ENCODE measurements at regions not wholly inside any gene's neighbourhood (a gene's known extent, or its start where the extent isn't known, plus 50 kb on each side); places are given as distances from the start of the nearest gene placed in this dataset.
"Not testable (repeated sequence)": the region's sequence is repeated elsewhere in the genome, so short reads cannot be mapped to it uniquely, and the experiment has no call there.

DNA sequence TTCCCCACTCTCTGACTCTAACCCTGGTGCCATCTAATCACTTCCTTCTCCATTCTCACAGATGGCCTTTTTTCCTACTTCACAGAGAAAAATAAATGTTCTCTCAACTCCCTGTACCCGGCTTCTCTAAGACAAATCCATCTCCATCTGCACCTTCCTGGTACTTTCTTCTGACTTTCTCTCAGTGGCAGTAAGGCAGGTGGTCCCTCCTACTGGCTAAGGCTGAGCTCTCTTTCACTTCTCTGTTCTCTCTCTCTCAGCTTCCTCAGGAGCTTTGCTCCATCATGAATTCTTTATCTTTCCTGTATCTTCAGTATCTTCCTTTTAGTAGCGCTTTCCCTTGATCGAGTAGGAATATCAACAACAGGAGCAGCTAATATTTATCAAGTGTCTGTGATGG lies 421.6 kb downstream of the TMEM135 start:
- Histone ChIP-seq H3K9me3 (no peaks in the 10 kb centered on the region), H3K36me3 (ENCODE audit: insufficient read depth in 1 of 2, low read depth in 1 of 2) (no peaks in the 10 kb centered on the region), H3K27me3 (ENCODE audit: insufficient read depth in 3 of 3, low read length in 2 of 3) (no peaks in the 10 kb centered on the region), H3K4me3 (no peak overlapping the region), H3K4me1 (no peaks in the 10 kb centered on the region), H3K27ac (no peak overlapping the region)
- 90 to 94% (median 93%) methylated on average over 3 of the region's 3 CpGs for WGBS, 3 donors
- TF ChIP-seq CTCF (IDR thresholded peaks at IDR 0.05), result no peak
- intact Hi-C loops (cut with DNase I), result no loop called here
- ATAC-seq, result no peak
- DNase-seq, result no peak

- no peaks in the 10 kb centered on the region for H3K36me3 ChIP-seq (ENCODE audit: insufficient read depth in 1 of 2, low read depth in 1 of 2)
- no peak for TF ChIP-seq CTCF (IDR thresholded peaks at IDR 0.05)
- H3K9me3 ChIP-seq, result no peaks in the 10 kb centered on the region
- DNase-seq (no peak), ATAC-seq (no peak)
- H3K27me3 ChIP-seq (ENCODE audit: insufficient read depth in 3 of 3, low read length in 2 of 3), result no peaks in the 10 kb centered on the region
- intact Hi-C loops (cut with DNase I), result no loop called here
- WGBS, 3 donors, result 94 to 96% (median 94%) methylated on average over 1 of the region's 1 CpG
- no peak overlapping the region for H3K27ac ChIP-seq
- no peak overlapping the region for H3K4me3 ChIP-seq
- peaks cover 12% of the 10 kb centered on the region for H3K4me1 ChIP-seq
These were observed 418.8 kb downstream of the TMEM135 start for GRCh38 chr11:87456499-87456898.

DNA sequence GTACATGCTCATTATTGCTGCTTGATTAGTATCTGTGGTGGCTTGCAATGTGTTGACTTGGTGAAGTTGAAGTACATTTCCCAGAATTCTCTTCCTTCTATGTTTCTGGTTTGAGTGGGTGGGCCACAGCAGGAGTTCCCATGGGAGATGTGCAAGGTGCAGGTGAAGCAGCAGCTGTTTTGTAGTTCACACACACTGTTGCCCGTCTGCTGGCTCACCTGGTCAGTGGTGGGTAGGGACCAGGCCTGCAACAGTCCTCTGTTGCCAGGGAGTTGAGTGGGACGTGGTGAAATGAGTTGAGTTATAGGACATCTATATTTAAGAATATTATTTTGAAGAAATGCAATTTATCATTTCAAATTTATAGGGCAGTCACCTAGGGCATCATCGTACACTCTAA lies 417.4 kb downstream of the TMEM135 start:
- TF ChIP-seq CTCF (IDR thresholded peaks at IDR 0.05), result no peak
- H3K4me3 ChIP-seq, result no peak overlapping the region
- peaks cover 12% of the 10 kb centered on the region for H3K4me1 ChIP-seq
- no peaks in the 10 kb centered on the region for H3K36me3 ChIP-seq (ENCODE audit: insufficient read depth in 1 of 2, low read depth in 1 of 2)
- intact Hi-C loops (cut with DNase I), result no loop called here
- H3K27ac ChIP-seq, result no peak overlapping the region
- DNase-seq, result no peak
- no peaks in the 10 kb centered on the region for H3K27me3 ChIP-seq (ENCODE audit: insufficient read depth in 3 of 3, low read length in 2 of 3)
- WGBS, 3 donors, result 86 to 94% (median 93%) methylated on average over 3 of the region's 3 CpGs
- ATAC-seq, result no peak
- no peaks in the 10 kb centered on the region for H3K9me3 ChIP-seq

DNA sequence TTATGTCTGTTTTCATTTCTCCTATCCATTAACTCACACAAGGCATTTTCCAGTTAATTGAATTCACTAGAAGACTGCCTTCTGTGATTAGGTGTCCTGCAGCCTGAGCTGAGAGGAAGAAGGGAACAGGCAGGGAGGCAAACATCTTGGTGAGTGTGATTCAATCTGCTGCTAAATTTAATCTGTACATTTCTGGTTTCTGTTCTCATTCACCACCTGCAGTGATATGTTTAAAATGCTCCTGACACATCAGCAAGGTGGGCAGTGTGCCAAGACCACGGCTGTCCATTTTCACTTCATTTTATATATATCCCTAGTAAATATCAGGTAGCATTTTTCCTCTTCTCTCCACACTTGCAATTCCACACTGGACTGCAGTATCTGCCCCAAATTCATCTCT lies 416.5 kb downstream of the TMEM135 start:
- ATAC-seq (peak in 3 of 4 donors; percentile 37 to 48 (median 42)), DNase-seq (no peak)
- Histone ChIP-seq H3K27me3 (ENCODE audit: insufficient read depth in 3 of 3, low read length in 2 of 3) (no peaks in the 10 kb centered on the region), H3K9me3 (no peaks in the 10 kb centered on the region), H3K36me3 (ENCODE audit: insufficient read depth in 1 of 2, low read depth in 1 of 2) (no peaks in the 10 kb centered on the region), H3K4me1 (peaks cover 12% of the 10 kb centered on the region), H3K27ac (no peak overlapping the region), H3K4me3 (no peak overlapping the region)
- TF ChIP-seq CTCF (IDR thresholded peaks at IDR 0.05), result no peak
- 0 to 5% (median 0%) methylated on average over 1 of the region's 1 CpG for WGBS, 3 donors
- intact Hi-C loops (cut with DNase I), result no loop called here

- Histone ChIP-seq H3K27me3 (ENCODE audit: insufficient read depth in 3 of 3, low read length in 2 of 3) (no peaks in the 10 kb centered on the region), H3K4me1 (peaks cover 12% of the 10 kb centered on the region), H3K27ac (no peak overlapping the region), H3K4me3 (no peak overlapping the region), H3K9me3 (no peaks in the 10 kb centered on the region), H3K36me3 (ENCODE audit: insufficient read depth in 1 of 2, low read depth in 1 of 2) (no peaks in the 10 kb centered on the region)
- peak; percentile 37 to 67 (median 59) for ATAC-seq
- no peak for DNase-seq
- intact Hi-C loops (cut with DNase I), result no loop called here
- no peak for TF ChIP-seq CTCF (IDR thresholded peaks at IDR 0.05)
- 55 to 86% (median 60%) methylated on average over 5 of the region's 5 CpGs for WGBS, 3 donors
These were observed 415.9 kb downstream of the TMEM135 start for GRCh38 chr11:87453531-87454089.

GRCh38 chr11:87452025-87452424 lies 414.3 kb downstream of the TMEM135 start:
- H3K27me3 ChIP-seq (ENCODE audit: insufficient read depth in 3 of 3, low read length in 2 of 3); intact Hi-C loops (cut with DNase I); H3K36me3 ChIP-seq (ENCODE audit: insufficient read depth in 1 of 2, low read depth in 1 of 2); H3K27ac ChIP-seq; H3K9me3 ChIP-seq; DNase-seq; H3K4me3 ChIP-seq; ATAC-seq: not testable (repeated sequence)
- H3K4me1 ChIP-seq, result peaks cover 12% of the 10 kb centered on the region
- WGBS, 3 donors, result 80 to 89% (median 83%) methylated on average over 2 of the region's 2 CpGs

Data from psoas muscle (tissue), 7 donors.